GM18498 (cell line): ENCODE measurements at regions not wholly inside any gene's neighbourhood (a gene's known extent, or its start where the extent isn't known, plus 50 kb on each side); places are given as distances from the start of the nearest gene placed in this dataset.
"Not testable (repeated sequence)": the region's sequence is repeated elsewhere in the genome, so short reads cannot be mapped to it uniquely, and the experiment has no call there.

ENCODE experiments used
- ATAC-seq: cut with Tn5 transposase; IDR thresholded peaks from one replicate; pipeline ENCODE4 v1.9.1; 2021; ENCODE audit warnings: mild to moderate bottlenecking, moderate library complexity; ENCODE audit not compliant: unreplicated experiment

DNA sequence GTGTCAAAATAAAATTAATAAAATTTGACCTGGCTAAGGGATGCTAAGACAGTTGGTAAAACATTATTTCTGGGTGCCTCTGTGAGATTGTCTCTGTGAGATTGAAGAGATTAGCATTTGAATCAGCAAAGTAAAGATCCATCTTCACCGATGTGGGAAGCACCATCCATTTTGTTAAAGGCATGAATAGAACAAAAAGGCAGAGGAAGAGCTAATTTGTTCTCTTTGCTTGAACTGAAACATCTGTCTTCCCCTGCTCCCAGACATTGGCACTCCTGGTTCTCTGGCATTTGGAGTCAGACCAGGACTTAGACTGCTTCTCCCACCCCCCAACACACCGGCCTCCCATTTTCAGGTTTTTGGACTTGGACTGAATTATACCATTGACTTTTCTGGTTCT lies 603.8 kb upstream of the LINC00305 start:
- ATAC-seq: no peak

- no peak for ATAC-seq
Observed at GRCh38 chr18:64749884-64750283, 601.0 kb upstream of the LINC00305 start.

DNA sequence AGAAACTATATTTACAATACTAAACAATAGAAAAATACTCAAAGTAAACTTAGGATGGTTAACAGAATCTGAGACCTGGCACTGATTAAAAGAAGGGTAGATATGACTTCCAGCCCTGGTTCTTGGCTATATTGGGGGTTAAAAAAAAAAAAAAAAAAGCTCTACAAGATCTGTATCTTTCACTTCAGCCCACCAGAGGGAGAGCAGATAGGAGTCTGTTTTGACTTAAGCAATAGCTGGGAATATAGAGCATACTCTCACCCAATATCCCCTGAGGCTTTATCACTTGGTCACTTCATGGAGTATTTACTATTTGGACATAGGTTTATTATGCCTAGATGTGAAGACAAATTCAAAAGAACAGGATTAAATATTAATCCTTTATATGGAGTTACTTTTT lies 598.9 kb upstream of the LINC00305 start:
- no peak for ATAC-seq

- ATAC-seq: no peak
Observed at GRCh38 chr18:64742898-64743297, 594.0 kb upstream of the LINC00305 start.

- ATAC-seq: no peak
Observed at GRCh38 chr18:64734063-64734462, 585.2 kb upstream of the LINC00305 start.

DNA sequence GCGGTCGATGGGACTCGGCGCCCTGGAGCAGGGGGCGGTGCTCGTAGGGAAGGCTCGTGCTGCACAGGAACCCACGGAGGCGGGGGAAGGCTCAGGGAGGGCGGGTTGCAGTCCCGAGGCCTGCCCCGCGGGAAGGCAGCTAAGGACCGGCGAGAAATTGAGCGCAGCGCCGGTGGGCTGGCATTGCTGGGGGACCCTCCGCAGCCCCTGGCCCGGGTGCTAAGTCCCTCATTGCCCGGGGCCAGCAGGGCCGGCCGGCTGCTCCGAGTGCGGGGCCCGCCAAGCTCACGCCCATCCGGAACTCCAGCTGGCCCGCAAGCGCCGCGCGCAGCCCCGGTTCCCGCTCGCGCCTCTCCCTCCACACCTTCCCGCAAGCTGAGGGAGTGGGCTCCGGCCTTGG lies 576.8 kb upstream of the LINC00305 start:
- not testable (repeated sequence) for ATAC-seq

DNA sequence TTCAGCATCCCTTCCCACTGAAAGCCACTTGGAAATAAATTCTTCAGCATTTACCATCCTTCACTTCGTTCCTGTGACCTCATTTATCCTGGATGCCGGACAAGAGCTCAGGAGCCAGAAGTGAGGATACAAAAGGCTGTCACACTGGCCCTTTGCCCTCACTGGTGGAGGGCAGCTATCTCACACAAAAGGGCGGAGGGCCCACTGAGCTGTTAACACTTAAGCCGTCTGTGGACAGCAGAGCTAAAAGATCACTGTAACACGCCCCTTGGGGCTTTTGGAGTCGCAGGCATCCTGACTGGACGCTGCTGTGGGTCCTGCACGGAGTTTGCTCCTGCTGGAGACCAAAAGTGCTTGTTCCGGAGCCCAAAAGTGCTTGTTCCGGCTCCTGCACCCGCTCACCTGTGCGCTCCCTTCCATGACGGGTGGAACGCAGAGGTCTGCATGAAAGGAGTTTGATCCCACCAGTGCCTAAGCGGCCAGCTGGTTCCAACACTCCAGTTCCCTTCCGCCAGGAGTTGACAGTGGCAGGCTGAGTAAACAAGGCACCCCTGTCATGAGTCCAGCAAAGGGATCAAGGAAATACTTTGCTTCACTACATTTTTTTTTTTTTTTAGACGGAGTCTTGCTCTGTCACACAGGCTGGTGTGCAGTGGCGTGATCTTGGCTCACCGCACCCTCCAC lies 572.0 kb upstream of the LINC00305 start:
- no peak for ATAC-seq

DNA sequence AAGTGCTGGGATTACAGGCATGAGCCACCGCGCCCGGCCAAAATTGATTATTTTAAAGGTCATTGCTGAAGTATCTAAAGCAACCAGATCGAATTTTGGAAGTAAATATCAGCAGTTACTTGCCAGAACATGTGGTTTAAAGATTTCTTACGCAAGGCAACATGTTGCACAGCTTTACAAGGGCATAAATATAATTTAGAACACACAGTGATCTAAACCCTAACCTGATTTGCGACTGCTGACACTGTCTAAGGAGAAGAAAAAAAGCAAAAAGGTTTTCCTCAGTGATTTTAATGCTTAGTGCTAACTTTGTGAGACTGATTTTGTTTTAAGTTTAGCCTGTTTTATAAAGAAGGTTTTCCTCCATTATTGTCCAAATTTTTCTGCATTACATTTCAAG lies 569.9 kb upstream of the LINC00305 start:
- no peak for ATAC-seq

DNA sequence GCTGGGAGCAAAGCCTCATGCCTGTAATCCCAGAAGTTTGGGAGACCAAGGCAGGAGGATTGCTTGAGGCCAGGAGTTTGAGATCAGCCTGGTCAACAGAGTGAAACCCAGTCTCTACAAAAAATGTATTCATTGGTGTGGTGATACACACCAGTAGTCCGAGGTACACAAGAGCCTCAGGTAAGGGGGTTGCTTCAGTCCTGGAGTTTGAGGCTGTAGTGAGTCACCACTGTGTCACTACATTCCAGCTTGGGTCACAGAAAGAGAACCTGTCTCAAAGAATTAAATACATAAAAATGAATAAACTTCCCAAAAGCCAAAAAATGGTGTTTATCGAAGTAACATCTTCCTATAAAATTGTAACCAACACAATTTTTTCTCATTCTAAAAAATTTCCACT lies 568.1 kb upstream of the LINC00305 start:
- no peak for ATAC-seq

- no peak for ATAC-seq
Observed at GRCh38 chr18:64714086-64714485, 565.2 kb upstream of the LINC00305 start.

DNA sequence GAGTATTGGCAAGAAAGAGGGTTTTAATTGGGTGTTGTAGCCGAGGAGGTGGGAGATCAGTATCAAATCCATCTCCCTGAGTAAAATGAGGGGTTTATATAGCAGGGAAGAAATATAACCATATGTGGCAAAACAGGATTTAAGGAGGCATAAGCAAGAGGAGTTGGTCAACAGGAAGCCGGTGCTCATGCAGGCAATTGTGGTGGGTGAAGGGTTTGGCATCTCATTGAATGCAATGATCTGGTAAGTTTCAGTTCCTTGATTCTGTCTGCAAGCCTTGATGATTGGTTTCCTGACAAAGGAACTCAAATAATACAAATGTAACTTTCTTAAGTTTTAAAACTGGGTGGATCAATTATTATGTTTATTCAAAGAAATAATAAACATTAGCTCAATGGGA lies 564.4 kb upstream of the LINC00305 start:
- peak; percentile 99 for ATAC-seq

- no peak for ATAC-seq
Observed at GRCh38 chr18:64712035-64712434, 563.1 kb upstream of the LINC00305 start.

DNA sequence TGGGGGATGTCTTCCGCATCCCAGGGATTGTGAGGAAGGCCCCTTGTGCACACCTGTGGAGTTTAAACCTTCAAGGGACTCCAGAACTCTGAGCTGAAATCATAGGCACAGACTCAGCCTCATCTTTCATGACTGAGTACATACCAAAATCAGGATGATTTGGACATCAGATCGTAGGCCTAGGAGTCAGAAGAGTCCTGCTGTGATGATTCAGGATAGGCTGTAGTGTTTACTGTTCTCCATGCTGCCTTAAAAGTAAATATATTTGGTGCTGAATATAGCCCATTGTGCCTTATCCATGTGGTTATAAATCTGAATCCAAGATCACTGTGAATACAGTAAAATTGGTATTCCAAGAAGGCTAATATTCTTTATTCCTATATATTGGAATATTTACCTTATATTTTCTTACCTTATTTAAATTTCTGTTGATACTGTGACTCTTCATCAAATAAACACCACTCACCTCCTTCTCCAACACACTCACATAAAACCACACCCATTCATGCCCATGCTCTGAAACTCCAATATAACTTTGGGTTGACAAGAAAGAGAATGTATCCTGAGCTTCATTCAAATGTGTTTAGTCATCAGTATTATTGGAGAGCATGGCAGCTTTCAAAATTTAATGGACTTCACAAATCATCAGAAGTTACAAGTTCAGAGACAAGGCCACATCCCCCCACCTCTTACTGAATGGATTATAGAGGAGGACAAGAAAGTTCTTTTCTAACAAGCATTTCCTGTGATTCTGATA lies 561.4 kb upstream of the LINC00305 start:
- ATAC-seq: no peak

- no peak for ATAC-seq
Observed at GRCh38 chr18:64707052-64707451, 558.2 kb upstream of the LINC00305 start.

DNA sequence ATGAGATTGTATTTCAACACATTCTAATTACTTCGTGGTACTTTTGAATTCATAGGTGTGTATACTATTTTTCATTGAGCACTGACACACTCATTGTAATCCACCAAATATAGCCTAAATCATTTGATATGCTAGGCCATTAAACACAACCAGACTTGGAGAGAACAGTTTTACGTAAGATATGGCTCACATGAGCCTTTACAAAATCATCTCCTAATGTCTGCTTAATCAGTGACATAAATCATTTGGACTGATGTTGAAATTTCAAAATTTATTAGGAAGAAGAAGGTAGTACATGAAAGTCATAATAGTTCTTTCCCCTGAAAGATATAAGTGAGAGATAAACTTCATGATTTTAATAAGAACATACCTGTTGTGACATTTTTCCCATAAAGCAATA lies 550.2 kb upstream of the LINC00305 start:
- no peak for ATAC-seq

GRCh38 chr18:64695851-64696553 lies 547.1 kb upstream of the LINC00305 start:
- no peak for ATAC-seq

- ATAC-seq: no peak
Observed at GRCh38 chr18:64693766-64694165, 544.9 kb upstream of the LINC00305 start.

DNA sequence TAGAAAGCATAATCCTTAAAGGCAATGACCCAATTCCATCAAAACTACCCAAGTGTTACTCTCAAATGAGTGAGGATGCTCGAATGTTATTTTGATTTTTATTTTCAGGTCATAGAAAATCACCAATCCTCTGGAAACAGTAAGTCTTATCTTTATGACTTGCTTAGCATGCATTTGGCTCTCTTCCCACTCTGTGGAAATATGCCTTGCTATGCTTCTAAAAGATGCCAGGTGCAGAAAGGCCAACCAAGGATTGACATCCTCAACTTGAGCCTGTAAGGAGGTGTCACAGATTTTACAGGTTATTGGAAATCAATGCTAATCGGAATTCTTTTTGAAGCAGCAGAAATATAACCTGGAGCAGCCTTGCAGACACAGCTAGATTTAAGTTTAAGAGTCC lies 543.9 kb upstream of the LINC00305 start:
- no peak for ATAC-seq

- no peak for ATAC-seq
Observed at GRCh38 chr18:64679121-64679520, 530.2 kb upstream of the LINC00305 start.

DNA sequence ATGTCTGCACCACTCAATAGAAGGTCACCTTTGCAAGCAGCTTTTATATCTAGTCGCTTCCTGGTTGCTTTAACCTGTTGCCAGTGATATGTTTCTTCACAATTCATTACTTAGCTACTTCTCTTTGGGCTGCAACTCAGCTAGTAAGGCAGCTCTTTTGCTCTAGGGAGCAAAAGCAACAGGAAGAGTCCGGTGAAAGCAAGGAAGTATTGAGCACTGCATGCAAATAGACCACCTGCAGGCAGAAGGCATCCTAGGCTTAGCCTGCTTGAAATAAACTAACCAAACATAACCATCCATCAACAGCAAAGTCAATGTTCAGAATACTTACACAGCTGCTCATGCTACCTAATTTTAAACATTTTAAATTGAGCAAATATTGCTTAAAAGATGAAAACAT lies 529.2 kb upstream of the LINC00305 start:
- no peak for ATAC-seq

- ATAC-seq: no peak
Observed at GRCh38 chr18:64674694-64675093, 525.8 kb upstream of the LINC00305 start.

- ATAC-seq: not testable (repeated sequence)
Observed at GRCh38 chr18:64671293-64671692, 522.4 kb upstream of the LINC00305 start.
